Suprapubic skin (tissue), 3 donors: ENCODE measurements at regions not wholly inside any gene's neighbourhood (a gene's known extent, or its start where the extent isn't known, plus 50 kb on each side); places are given as distances from the start of the nearest gene placed in this dataset.

Source experiments
- CTCF ChIP-seq, 2 donors: fragments of 200-600 bp in 1 of 2; fragments of 450-650 bp in 1 of 2; sonication (generic) in 1 of 2; IDR thresholded peaks; one replicate each; pipeline ENCODE4 v1.5.1; 2016 to 2019; ENCODE audit warnings: antibody characterized with exemption in 2 of 2, mild to moderate bottlenecking in 1 of 2, moderate library complexity in 1 of 2
- POLR2AphosphoS5 ChIP-seq, 3 donors: sonication (generic); formaldehyde crosslinking; IDR thresholded peaks; one replicate each; pipeline ENCODE4 v1.6.1; 2017; ENCODE audit warnings: antibody characterized with exemption in 3 of 3

- TF ChIP-seq CTCF (IDR thresholded peaks at IDR 0.05) (no peak), POLR2AphosphoS5 (IDR thresholded peaks at IDR 0.05) (no peak)
Measured at GRCh38 chr22:49541693-49542230, 285.9 kb downstream of the BRD1 start.
